CD4-positive, alpha-beta memory T cell (primary cell): ENCODE measurements at regions not wholly inside any gene's neighbourhood (a gene's known extent, or its start where the extent isn't known, plus 50 kb on each side); places are given as distances from the start of the nearest gene placed in this dataset.
A peak's percentile ranks its signal among the peaks of the same experiment; 100 is the strongest.

ENCODE experiments used
- CTCF ChIA-PET: fragments of 350-600 bp; sonication (Branson Sonifier 250); formaldehyde crosslinking; loops from one replicate; lab custom pipeline; 2021; ENCODE audit warnings: inconsistent platforms; ENCODE audit not compliant: partially characterized antibody; lab: Charles Lee
- POLR2A ChIA-PET: fragments of 350-600 bp; sonication (Branson Sonifier 250); formaldehyde crosslinking; loops from one replicate; lab custom pipeline; 2021; ENCODE audit not compliant: partially characterized antibody; lab: Charles Lee
- DNase-seq, 5 donors: peaks; one replicate each; pipeline versions ENCODE4 v3.0.0 to v3.0.0-alpha.2; 2020 to 2022; ENCODE audit warnings: mixed read lengths in 1 of 5
- H3K27ac ChIP-seq: one replicate; pipeline ENCODE4 v1.7.0; 2013; ENCODE audit warnings: low read depth, low read length
- H3K27me3 ChIP-seq: 2 replicates; pipeline ENCODE4 v1.7.0; 2013; ENCODE audit warnings: mild to moderate bottlenecking, low read length, moderate library complexity; ENCODE audit not compliant: insufficient read depth
- H3K36me3 ChIP-seq: 2 replicates; pipeline ENCODE4 v1.7.0; 2013; ENCODE audit warnings: mild to moderate bottlenecking, low read length, moderate library complexity; ENCODE audit not compliant: insufficient read depth
- H3K4me1 ChIP-seq: 2 replicates; pipeline ENCODE4 v1.7.0; 2013; ENCODE audit warnings: mild to moderate bottlenecking, low read length, moderate library complexity; ENCODE audit not compliant: insufficient read depth
- H3K4me3 ChIP-seq, 2 donors: one replicate each; pipeline ENCODE4 v1.7.0; 2013; ENCODE audit warnings: low read length in 2 of 2, mild to moderate bottlenecking in 1 of 2
- H3K9me3 ChIP-seq, 2 donors: one replicate each; pipeline ENCODE4 v1.7.0; 2013; ENCODE audit warnings: low read length in 2 of 2, control low read depth in 1 of 2; ENCODE audit not compliant: control insufficient read depth in 1 of 2
- H3K27ac Mint-ChIP-seq, 7 donors: one replicate each; pipeline ENCODE4 v1.8.0; 2020 to 2021; ENCODE audit warnings: mixed read lengths in 7 of 7, mild to moderate bottlenecking in 6 of 7, inconsistent platforms in 3 of 7, moderate library complexity in 3 of 7
- H3K27me3 Mint-ChIP-seq, 2 donors: one replicate each; pipeline ENCODE4 v1.8.0; 2020 to 2021; ENCODE audit warnings: mixed read lengths in 2 of 2
- H3K36me3 Mint-ChIP-seq, 2 donors: one replicate each; pipeline ENCODE4 v1.8.0; 2020 to 2021; ENCODE audit warnings: mixed read lengths in 2 of 2, inconsistent platforms in 1 of 2, mild to moderate bottlenecking in 1 of 2
- H3K4me1 Mint-ChIP-seq, 4 donors: one replicate each; pipeline ENCODE4 v1.8.0; 2020 to 2021; ENCODE audit warnings: mixed read lengths in 4 of 4, mild to moderate bottlenecking in 1 of 4
- H3K4me3 Mint-ChIP-seq, 8 donors: one replicate each; pipeline ENCODE4 v1.8.0; 2020 to 2021; ENCODE audit warnings: mixed read lengths in 8 of 8, mild to moderate bottlenecking in 7 of 8, moderate library complexity in 6 of 8, inconsistent platforms in 3 of 8
- H3K9me3 Mint-ChIP-seq, 8 donors: one replicate each; pipeline ENCODE4 v1.8.0; 2020 to 2021; ENCODE audit warnings: mixed read lengths in 8 of 8, mild to moderate bottlenecking in 5 of 8, inconsistent platforms in 3 of 8, moderate library complexity in 1 of 8
- intact Hi-C: fragments of 100-400 bp; cut with micrococcal nuclease; formaldehyde crosslinking; loops from one replicate; pipeline ENCODE4 v1.15.1; 2023

DNA sequence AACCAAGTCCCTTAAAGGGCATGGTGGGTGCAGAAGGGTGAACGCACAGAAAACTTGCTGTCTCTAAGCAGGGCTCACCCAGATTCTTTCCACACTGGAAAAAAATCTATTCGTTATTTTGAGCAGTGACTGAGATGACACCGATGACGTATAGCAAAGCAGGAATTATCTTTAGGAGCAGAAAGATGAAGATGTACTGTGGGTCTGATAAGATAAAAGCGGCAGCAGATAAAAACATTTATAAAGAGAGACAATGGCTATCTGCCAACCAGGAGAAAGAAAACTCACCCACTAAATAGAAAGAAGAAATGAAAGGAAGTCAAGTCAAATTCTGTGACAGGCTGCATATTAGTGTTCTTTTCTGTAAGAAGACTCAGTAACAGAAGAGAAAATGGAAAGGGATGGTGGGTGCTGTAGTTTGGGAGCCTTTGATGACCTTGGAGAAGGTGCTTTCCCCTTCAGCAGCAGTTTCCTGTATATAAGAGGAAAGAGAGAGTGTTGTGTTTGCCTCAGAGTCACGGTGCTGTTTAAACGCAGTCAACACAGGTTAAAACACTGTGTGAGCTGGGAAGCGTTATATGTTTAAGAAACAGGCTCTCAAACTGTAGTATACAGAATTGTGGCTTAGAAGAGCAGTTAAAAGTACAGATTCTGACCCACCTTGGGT is 111.6 kb downstream of the AQP9 start:
- Mint-ChIP-seq H3K36me3 (no peaks in the 10 kb centered on the region), H3K4me1 (peaks cover 8 to 21% (median 14%) of the 10 kb centered on the region in 4 donors)

DNA sequence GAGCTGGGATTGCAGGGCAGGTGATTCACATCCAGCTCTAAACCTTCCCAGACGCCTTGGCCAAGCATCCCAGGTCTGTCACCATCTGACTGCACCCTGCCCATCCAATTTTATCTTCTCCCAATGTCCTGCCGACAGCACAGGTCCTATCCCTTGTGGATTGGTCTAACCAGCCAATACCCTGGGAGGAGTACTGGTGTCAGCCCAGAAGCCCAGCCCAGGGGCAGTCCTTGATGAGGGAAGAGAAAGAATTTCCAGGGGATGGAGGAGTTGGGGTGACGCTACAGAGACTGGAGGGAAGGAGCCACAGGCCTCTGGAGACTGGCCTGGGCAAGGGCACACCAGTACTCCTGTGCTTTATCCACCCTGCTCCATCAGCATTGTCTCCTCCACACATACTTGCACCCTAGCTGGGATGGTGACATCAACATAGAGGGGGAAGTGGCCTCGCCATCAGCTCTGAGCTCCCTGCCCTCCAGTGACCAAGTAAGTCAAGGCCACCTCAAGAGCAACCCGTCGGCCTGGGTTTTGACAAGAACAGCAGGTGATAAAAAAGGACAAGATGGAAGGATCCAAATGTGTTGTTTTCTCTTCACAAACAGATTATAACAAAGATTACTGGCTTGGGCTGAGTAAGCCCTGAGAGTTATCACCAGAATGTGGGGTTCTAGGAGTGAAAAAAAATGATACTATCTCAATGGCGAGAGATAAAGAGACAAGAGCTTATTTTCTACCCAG is 114.6 kb downstream of the AQP9 start:
- POLR2A ChIA-PET: no interaction called here

More for the DNA sequence above, 111.6 kb downstream of the AQP9 start:
- intact Hi-C loops: no loop called here
- H3K27me3 ChIP-seq: no peaks in the 10 kb centered on the region
- Mint-ChIP-seq H3K9me3 (no peaks in the 10 kb centered on the region), H3K27ac (peak overlapping the region in 5 of 7 donors; percentile 10 to 91 (median 87)), H3K27me3 (peaks cover 7 to 11% of the 10 kb centered on the region in 2 donors), H3K4me3 (peak overlapping the region; percentile 49 to 89 (median 82))
- H3K4me3 ChIP-seq: no peak overlapping the region
- ChIA-PET CTCF (no interaction called here), POLR2A (no interaction called here)
- peak in 4 of 5 donors; percentile 9 to 32 (median 12) for DNase-seq
- H3K9me3 ChIP-seq: no peaks in the 10 kb centered on the region
- no peak overlapping the region for H3K27ac ChIP-seq
- H3K36me3 ChIP-seq: no peaks in the 10 kb centered on the region
- peaks cover 13% of the 10 kb centered on the region for H3K4me1 ChIP-seq

DNA sequence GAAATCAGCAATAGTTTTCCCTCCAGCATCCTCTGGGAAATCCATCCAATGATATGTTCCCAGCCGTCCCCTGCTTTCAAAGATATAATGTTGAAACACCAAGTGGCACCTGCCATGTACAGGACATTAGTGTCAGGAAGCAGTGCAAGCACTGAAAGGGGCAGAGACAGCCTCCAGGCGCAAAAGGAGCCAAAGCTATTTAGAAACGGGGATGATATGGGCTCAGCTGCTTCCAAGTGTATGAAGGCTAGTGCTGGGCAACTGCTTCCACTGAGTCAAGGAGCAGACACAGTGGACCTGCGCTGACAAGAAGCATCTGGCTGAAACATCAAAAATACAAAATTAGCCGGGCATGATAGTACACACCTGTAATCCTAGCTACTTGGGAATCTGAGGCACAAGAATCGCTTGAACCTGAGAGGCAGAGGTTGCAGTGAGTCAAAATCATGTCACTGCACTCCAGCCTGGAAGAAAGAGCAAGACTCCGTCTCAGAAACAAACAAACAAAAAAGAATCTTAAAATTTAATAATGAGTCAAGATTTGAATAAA is 119.7 kb downstream of the AQP9 start:
- H3K4me1 ChIP-seq: no peaks in the 10 kb centered on the region
- H3K4me3 Mint-ChIP-seq: no peak overlapping the region
- H3K4me3 ChIP-seq: no peak overlapping the region
- intact Hi-C loops: no loop called here
- no peaks in the 10 kb centered on the region for H3K9me3 ChIP-seq
- no peaks in the 10 kb centered on the region for H3K36me3 ChIP-seq
- H3K4me1 Mint-ChIP-seq: no peaks in the 10 kb centered on the region
- peaks cover 6 to 19% of the 10 kb centered on the region in 2 donors for H3K27me3 Mint-ChIP-seq
- H3K27ac Mint-ChIP-seq: no peak overlapping the region
- no peak overlapping the region for H3K27ac ChIP-seq
- CTCF ChIA-PET: interaction anchor here (0.5 kb wide), 1 partner anchor 503 kb away, joined by 3 read pairs; no protein-coding TSS in a partner anchor
- H3K9me3 Mint-ChIP-seq: peaks cover 0 to 2% (median 0%) of the 10 kb centered on the region in 8 donors
- POLR2A ChIA-PET: no interaction called here
- H3K27me3 ChIP-seq: no peaks in the 10 kb centered on the region
- no peaks in the 10 kb centered on the region for H3K36me3 Mint-ChIP-seq
- DNase-seq: no peak

More for the DNA sequence above, 114.6 kb downstream of the AQP9 start:
- intact Hi-C loops: no loop called here
- Mint-ChIP-seq H3K4me1 (peaks cover 8 to 21% (median 14%) of the 10 kb centered on the region in 4 donors), H3K27ac (no peak overlapping the region), H3K4me3 (no peak overlapping the region), H3K9me3 (peaks cover 0 to 2% (median 0%) of the 10 kb centered on the region in 8 donors), H3K27me3 (peaks cover 7 to 21% of the 10 kb centered on the region in 2 donors), H3K36me3 (no peaks in the 10 kb centered on the region)
- Histone ChIP-seq H3K27ac (no peak overlapping the region), H3K4me3 (no peak overlapping the region), H3K9me3 (no peaks in the 10 kb centered on the region), H3K27me3 (no peaks in the 10 kb centered on the region), H3K4me1 (peaks cover 13% of the 10 kb centered on the region), H3K36me3 (no peaks in the 10 kb centered on the region)
- DNase-seq: no peak
- CTCF ChIA-PET: interaction anchor here (0.8 kb wide), 1 partner anchor 25 kb away, joined by 3 read pairs; no protein-coding TSS in a partner anchor

DNA sequence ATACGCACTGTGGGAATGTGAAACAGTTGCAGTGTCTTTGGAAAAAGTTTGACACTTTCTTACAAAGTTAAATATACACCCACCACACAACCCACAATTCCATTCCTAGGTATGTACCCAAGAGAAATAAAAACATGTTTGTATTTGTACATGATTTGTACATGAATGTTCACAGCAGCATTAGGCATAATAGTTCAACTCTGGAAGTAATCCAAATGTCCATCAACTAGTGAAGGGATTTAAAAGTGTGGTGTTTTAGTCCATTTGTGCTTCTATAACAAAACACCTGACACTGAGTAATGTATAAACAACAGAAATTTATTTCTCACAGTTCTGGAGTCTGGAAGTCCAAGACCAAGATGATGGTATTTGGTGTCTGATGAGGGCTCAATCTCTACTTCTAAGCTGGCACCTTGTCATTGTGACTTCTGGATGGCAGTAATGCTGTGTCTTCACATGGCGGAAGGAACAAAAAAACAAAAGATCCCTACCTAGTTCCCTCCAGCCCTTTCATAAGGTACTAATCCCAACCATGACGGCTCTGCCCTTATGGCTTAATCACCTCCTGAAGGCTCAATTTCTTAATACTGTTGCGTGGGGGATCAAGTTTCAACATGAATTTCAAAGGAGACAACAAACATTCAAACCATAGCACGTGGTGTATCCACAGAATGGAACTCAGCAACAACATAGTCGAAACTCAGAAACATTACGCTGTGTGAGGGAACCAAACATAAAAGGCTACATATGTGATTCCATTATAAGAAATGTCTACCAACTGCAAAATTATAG is 120.5 kb downstream of the AQP9 start:
- ChIA-PET POLR2A (no interaction called here), CTCF (no interaction called here)
- no peaks in the 10 kb centered on the region for H3K27me3 ChIP-seq
- peaks cover 0 to 2% (median 0%) of the 10 kb centered on the region in 8 donors for H3K9me3 Mint-ChIP-seq
- H3K9me3 ChIP-seq: no peaks in the 10 kb centered on the region
- H3K4me1 Mint-ChIP-seq: peaks cover 0 to 5% (median 1%) of the 10 kb centered on the region in 4 donors
- H3K36me3 Mint-ChIP-seq: no peaks in the 10 kb centered on the region
- H3K4me3 Mint-ChIP-seq: no peak overlapping the region
- peaks cover 5 to 17% of the 10 kb centered on the region in 2 donors for H3K27me3 Mint-ChIP-seq
- H3K4me3 ChIP-seq: no peak overlapping the region
- no peak for DNase-seq
- no peak overlapping the region for H3K27ac ChIP-seq
- H3K27ac Mint-ChIP-seq: no peak overlapping the region
- peaks cover 4% of the 10 kb centered on the region for H3K4me1 ChIP-seq
- no peaks in the 10 kb centered on the region for H3K36me3 ChIP-seq
- intact Hi-C loops: no loop called here

DNA sequence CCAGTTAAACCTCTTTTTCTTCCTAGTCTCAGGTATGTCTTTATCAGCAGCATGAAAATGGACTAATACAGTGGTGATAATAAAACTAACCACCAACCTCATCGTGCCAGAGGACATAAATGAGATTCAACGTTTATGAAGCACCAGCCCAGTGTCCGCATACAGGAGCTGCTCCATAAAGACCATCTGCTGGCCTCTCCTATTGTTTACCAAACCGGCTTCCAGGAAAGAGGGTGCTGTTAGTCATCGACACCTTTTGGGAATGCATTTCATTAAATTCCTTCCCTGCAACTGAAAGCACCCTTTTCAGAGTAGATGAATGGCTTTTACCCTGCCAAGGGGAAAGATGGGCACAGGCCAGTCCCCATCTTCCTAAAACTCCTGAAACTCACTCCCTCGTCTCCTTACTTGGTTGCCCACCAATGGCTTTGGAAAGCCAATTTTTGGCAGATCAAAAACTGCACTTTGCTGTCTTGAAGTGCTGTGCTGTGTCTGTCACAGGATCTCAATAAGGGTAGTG is 122.1 kb downstream of the AQP9 start:
- peaks cover 0 to 10% (median 4%) of the 10 kb centered on the region in 4 donors for H3K4me1 Mint-ChIP-seq
- no peaks in the 10 kb centered on the region for H3K27me3 ChIP-seq
- H3K27ac Mint-ChIP-seq: no peak overlapping the region
- H3K27me3 Mint-ChIP-seq: peaks cover 3 to 7% of the 10 kb centered on the region in 2 donors
- no peaks in the 10 kb centered on the region for H3K36me3 ChIP-seq
- intact Hi-C loops: no loop called here
- no peak overlapping the region for H3K4me3 Mint-ChIP-seq
- no peak for DNase-seq
- no peaks in the 10 kb centered on the region for H3K9me3 ChIP-seq
- ChIA-PET POLR2A (no interaction called here), CTCF (no interaction called here)
- peaks cover 10% of the 10 kb centered on the region for H3K4me1 ChIP-seq
- no peak overlapping the region for H3K4me3 ChIP-seq
- H3K9me3 Mint-ChIP-seq: no peaks in the 10 kb centered on the region
- no peak overlapping the region for H3K27ac ChIP-seq
- H3K36me3 Mint-ChIP-seq: no peaks in the 10 kb centered on the region

DNA sequence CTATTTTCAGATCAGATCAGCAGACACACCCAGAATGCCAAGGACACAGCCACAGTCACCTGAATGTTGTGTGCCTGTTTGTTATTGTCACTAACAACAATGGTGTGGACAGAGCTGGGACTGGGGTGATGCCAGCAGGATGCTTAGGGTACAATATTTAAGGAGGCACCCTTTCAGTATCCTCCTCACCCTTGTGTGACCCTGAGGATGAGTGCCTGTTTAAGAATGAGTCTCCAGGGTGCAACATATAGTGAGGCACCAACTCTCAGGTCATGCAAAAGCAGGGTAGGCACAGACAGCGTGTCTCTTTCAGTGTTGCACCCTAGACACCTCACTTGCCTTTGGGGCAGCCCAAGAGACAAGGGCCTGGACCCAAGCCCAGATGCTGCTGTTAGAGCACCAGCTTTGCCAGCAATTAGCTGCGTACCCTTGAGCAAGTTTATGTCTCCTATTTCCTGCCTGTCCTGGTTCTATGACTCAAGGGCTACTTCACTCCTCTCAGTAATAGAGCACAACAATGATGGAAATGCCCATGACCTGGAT is 122.6 kb downstream of the AQP9 start:
- ChIA-PET POLR2A (no interaction called here), CTCF (no interaction called here)
- Histone ChIP-seq H3K36me3 (no peaks in the 10 kb centered on the region), H3K27me3 (no peaks in the 10 kb centered on the region), H3K9me3 (no peaks in the 10 kb centered on the region), H3K4me3 (no peak overlapping the region), H3K27ac (no peak overlapping the region), H3K4me1 (peaks cover 10% of the 10 kb centered on the region)
- Mint-ChIP-seq H3K4me1 (peaks cover 0 to 10% (median 4%) of the 10 kb centered on the region in 4 donors), H3K4me3 (no peak overlapping the region), H3K9me3 (no peaks in the 10 kb centered on the region), H3K27me3 (peaks cover 3 to 7% of the 10 kb centered on the region in 2 donors), H3K36me3 (no peaks in the 10 kb centered on the region), H3K27ac (no peak overlapping the region)
- DNase-seq: no peak
- intact Hi-C loops: no loop called here
